ENCODE measurements at regions not wholly inside any gene's neighbourhood (a gene's known extent, or its start where the extent isn't known, plus 50 kb on each side); places are given as distances from the start of the nearest gene placed in this dataset.

GRCh38 chr1:4025752-4026151 is 125.7 kb upstream of the C1orf174 start:
- TF ChIP-seq POLR2AphosphoS5 (IDR thresholded peaks at IDR 0.05; ENCODE audit: borderline replicate concordance, low read depth, low read length) (no peak), EZH2 (IDR thresholded peaks at IDR 0.05) (no peak), FOXP2 (optimal IDR thresholded peaks at IDR 0.05; ENCODE audit: control extremely low read depth, extremely low read length, insufficient read depth) (no peak)
